H9 (cell line): ENCODE measurements at regions not wholly inside any gene's neighbourhood (a gene's known extent, or its start where the extent isn't known, plus 50 kb on each side); places are given as distances from the start of the nearest gene placed in this dataset.

ENCODE experiments used
- DNase-seq: peaks from one replicate; pipeline ENCODE4 v3.0.0-alpha.2; 2017
- H2AFZ ChIP-seq: one replicate; pipeline ENCODE4 v1.6.1; 2013; ENCODE audit warnings: mild to moderate bottlenecking, low read length, control low read depth, moderate library complexity
- H2AK5ac ChIP-seq: 2 replicates; pipeline ENCODE4 v1.6.1; 2013; ENCODE audit warnings: low read length, control low read depth, mixed read lengths; ENCODE audit not compliant: insufficient read length
- H2BK120ac ChIP-seq: one replicate; pipeline ENCODE4 v1.6.1; 2013; ENCODE audit warnings: low read depth, mild to moderate bottlenecking, low read length, control low read depth, inconsistent platforms; ENCODE audit not compliant: poor library complexity, severe bottlenecking
- H2BK12ac ChIP-seq: 2 replicates; pipeline ENCODE4 v1.6.1; 2013; ENCODE audit warnings: low read length, control low read depth, mixed read lengths, low read depth; ENCODE audit not compliant: insufficient read length
- H2BK15ac ChIP-seq: 2 replicates; pipeline ENCODE4 v1.6.1; 2013; ENCODE audit warnings: low read depth, low read length, control low read depth
- H2BK20ac ChIP-seq: one replicate; pipeline ENCODE4 v1.6.1; 2013; ENCODE audit warnings: low read depth, mild to moderate bottlenecking, low read length, control low read depth, inconsistent platforms; ENCODE audit not compliant: poor library complexity, severe bottlenecking
- H2BK5ac ChIP-seq: 2 replicates; pipeline ENCODE4 v1.6.1; 2013; ENCODE audit warnings: low read length, control low read depth, mixed read lengths; ENCODE audit not compliant: insufficient read length
- H3K14ac ChIP-seq: 2 replicates; pipeline ENCODE4 v1.6.1; 2013; ENCODE audit warnings: low read length, control low read depth; ENCODE audit not compliant: insufficient read depth
- H3K18ac ChIP-seq: 2 replicates; pipeline ENCODE4 v1.6.1; 2013; ENCODE audit warnings: low read depth, mild to moderate bottlenecking, mixed read lengths, low read length, control low read depth; ENCODE audit not compliant: insufficient read length
- H3K23ac ChIP-seq: 2 replicates; pipeline ENCODE4 v1.6.1; 2013; ENCODE audit warnings: low read length, control low read depth, mixed read lengths, low read depth; ENCODE audit not compliant: insufficient read length
- H3K23me2 ChIP-seq: 2 replicates; pipeline ENCODE4 v1.6.1; 2013; ENCODE audit warnings: low read depth, mild to moderate bottlenecking, mixed read lengths, low read length, control low read depth; ENCODE audit not compliant: insufficient read length, poor library complexity, severe bottlenecking
- H3K27ac ChIP-seq: 2 replicates; pipeline ENCODE4 v1.5.1; 2013; ENCODE audit warnings: low read length, control low read depth, mixed read lengths, low read depth; ENCODE audit not compliant: insufficient read length
- H3K27me3 ChIP-seq: 2 replicates; pipeline ENCODE4 v1.6.1; 2013; ENCODE audit warnings: low read length, control low read depth, inconsistent platforms; ENCODE audit not compliant: insufficient read depth
- H3K4ac ChIP-seq: 2 replicates; pipeline ENCODE4 v1.6.1; 2013; ENCODE audit warnings: low read depth, mild to moderate bottlenecking, control low read depth, inconsistent platforms, low read length, moderate library complexity
- H3K4me1 ChIP-seq: 2 replicates; pipeline ENCODE4 v1.6.1; 2013; ENCODE audit warnings: low read length, control low read depth, inconsistent platforms; ENCODE audit not compliant: insufficient read depth
- H3K4me2 ChIP-seq: 2 replicates; pipeline ENCODE4 v1.6.1; 2013; ENCODE audit warnings: low read length, control low read depth, mixed read lengths; ENCODE audit not compliant: insufficient read length, insufficient read depth
- H3K56ac ChIP-seq: 2 replicates; pipeline ENCODE4 v1.6.1; 2013; ENCODE audit warnings: low read depth, mild to moderate bottlenecking, mixed read lengths, low read length, control low read depth; ENCODE audit not compliant: insufficient read length
- H3K79me1 ChIP-seq: 2 replicates; pipeline ENCODE4 v1.6.1; 2013; ENCODE audit warnings: low read depth, mild to moderate bottlenecking, moderate library complexity, low read length, control low read depth, inconsistent platforms; ENCODE audit not compliant: insufficient read depth, poor library complexity, severe bottlenecking
- H3K79me2 ChIP-seq: 2 replicates; pipeline ENCODE4 v1.6.1; 2013; ENCODE audit warnings: low read length, control low read depth, inconsistent platforms; ENCODE audit not compliant: insufficient read depth
- H3K9ac ChIP-seq: 2 replicates; pipeline ENCODE4 v1.6.1; 2013; ENCODE audit warnings: low read length, control low read depth, mixed read lengths; ENCODE audit not compliant: insufficient read length; ENCODE audit errors: extremely low read depth
- H3K9me3 ChIP-seq: one replicate; pipeline ENCODE4 v1.6.1; 2013; ENCODE audit warnings: low read depth, low read length, inconsistent platforms; ENCODE audit not compliant: control insufficient read depth
- H3T11ph ChIP-seq: one replicate; pipeline ENCODE4 v1.6.1; 2013; ENCODE audit warnings: mild to moderate bottlenecking, low read length, control low read depth, inconsistent platforms
- H4K20me1 ChIP-seq: one replicate; pipeline ENCODE4 v1.6.1; 2013; ENCODE audit not compliant: control insufficient read depth, insufficient read length, insufficient read depth
- H4K5ac ChIP-seq: 2 replicates; pipeline ENCODE4 v1.6.1; 2013; ENCODE audit warnings: low read depth, mild to moderate bottlenecking, mixed read lengths, low read length, control low read depth; ENCODE audit not compliant: insufficient read length
- H4K8ac ChIP-seq: replicated peaks from 2 replicates; pipeline ENCODE4 v1.6.1; 2013; ENCODE audit warnings: low read length, control low read depth, mixed read lengths, low read depth; ENCODE audit not compliant: insufficient read length
- H4K91ac ChIP-seq: 2 replicates; pipeline ENCODE4 v1.6.1; 2013; ENCODE audit warnings: low read depth, mild to moderate bottlenecking, moderate library complexity, mixed read lengths, low read length, control low read depth; ENCODE audit not compliant: insufficient read length
- H3K27ac Mint-ChIP-seq, 3 experiments: 2 replicates in 2 of 3; 3 replicates in 1 of 3; pipeline ENCODE4 v1.8.0; 2020 to 2021; ENCODE audit warnings: mixed read lengths in 3 of 3, mild to moderate bottlenecking in 1 of 3, moderate library complexity in 1 of 3
- H3K27me3 Mint-ChIP-seq: 2 replicates; pipeline ENCODE4 v1.8.0; 2021; ENCODE audit warnings: low read depth, mild to moderate bottlenecking, moderate library complexity, mixed read lengths
- H3K36me3 Mint-ChIP-seq, 3 experiments: 2 replicates in 2 of 3; 3 replicates in 1 of 3; pipeline ENCODE4 v1.8.0; 2020 to 2021; ENCODE audit warnings: low read depth in 3 of 3, mixed read lengths in 3 of 3; ENCODE audit not compliant: insufficient read depth in 1 of 3
- H3K4me1 Mint-ChIP-seq, 2 experiments: 2 replicates each; pipeline ENCODE4 v1.8.0; 2020; ENCODE audit warnings: mixed read lengths in 2 of 2
- H3K4me3 Mint-ChIP-seq, 2 experiments: 2 replicates in 1 of 2; 3 replicates in 1 of 2; pipeline ENCODE4 v1.8.0; 2020 to 2021; ENCODE audit warnings: mild to moderate bottlenecking in 2 of 2, mixed read lengths in 2 of 2, moderate library complexity in 1 of 2
- H3K9me3 Mint-ChIP-seq, 2 experiments: 2 replicates in 1 of 2; 3 replicates in 1 of 2; pipeline ENCODE4 v1.8.0; 2020; ENCODE audit warnings: mild to moderate bottlenecking in 2 of 2, mixed read lengths in 2 of 2, moderate library complexity in 1 of 2
- CTCF ChIP-seq: fragments of 200-600 bp; sonication (generic); conservative IDR thresholded peaks from 3 replicates; pipeline ENCODE4 v1.8.0; 2021; ENCODE audit warnings: antibody characterized with exemption, mild to moderate bottlenecking
- WGBS: extraction: QIAGEN DNeasy Blood & Tissue Kit; methylation state at CpG from one replicate; pipeline ENCODE4 v1.1.7; 2013; ENCODE audit warnings: missing lambda C conversion rate, low lambda C conversion rate, mixed read lengths; ENCODE audit not compliant: insufficient read length; ENCODE audit errors: extremely low coverage; 5-methylcytosine and 5-hydroxymethylcytosine counted together

DNA sequence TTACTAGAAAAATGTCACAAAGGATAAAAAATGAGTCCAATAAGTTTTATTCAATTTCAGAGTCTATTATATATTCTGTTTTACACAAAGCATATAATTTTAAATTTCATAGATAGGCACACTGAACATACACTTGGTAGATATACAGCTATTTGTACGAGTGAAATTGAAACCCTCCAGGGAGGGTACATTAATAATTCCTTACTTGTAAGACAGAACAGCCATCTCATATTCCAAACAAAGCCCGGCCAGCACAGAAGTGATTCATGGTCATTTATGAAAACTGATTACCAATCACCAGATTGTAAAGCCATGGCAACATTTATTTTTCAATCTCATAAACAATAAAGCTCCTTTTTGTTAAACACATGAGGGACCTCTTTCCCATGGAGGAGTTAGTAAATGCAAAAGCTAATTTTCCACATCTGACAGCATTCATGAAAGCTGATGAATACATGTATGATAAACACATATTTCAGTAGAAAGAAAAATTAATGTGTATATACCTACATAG, 190.6 kb downstream of the TDRD15 start:
- Mint-ChIP-seq H3K36me3 (no peaks in the 10 kb centered on the region), H3K27me3 (no peaks in the 10 kb centered on the region; the same call in 1 of the 2 replicates), H3K27ac (no peak overlapping the region), H3K4me3 (no peak overlapping the region), H3K9me3 (no peaks in the 10 kb centered on the region), H3K4me1 (peaks cover 10 to 14% of the 10 kb centered on the region in 2 experiments)
- H4K8ac ChIP-seq, result no peak overlapping the region
- no CpG with 5 or more reads among the region's 2 CpGs for WGBS
- no peak overlapping the region for H3K14ac ChIP-seq
- H2AK5ac ChIP-seq, result no peak overlapping the region
- H3K79me2 ChIP-seq, result no peaks in the 10 kb centered on the region
- H3K27me3 ChIP-seq, result no peaks in the 10 kb centered on the region
- no peaks in the 10 kb centered on the region; the same call in 1 of the 2 replicates for H3K4me1 ChIP-seq
- no peak overlapping the region for H2AFZ ChIP-seq
- no peak overlapping the region for H2BK20ac ChIP-seq
- H3K56ac ChIP-seq, result no peak overlapping the region
- no peak overlapping the region for H2BK120ac ChIP-seq
- no peak overlapping the region for H2BK5ac ChIP-seq
- no peak overlapping the region for H2BK15ac ChIP-seq
- no peak overlapping the region for H3K27ac ChIP-seq
- no peak for TF ChIP-seq CTCF
- no peak for DNase-seq
- no peak overlapping the region for H4K5ac ChIP-seq
- H3K18ac ChIP-seq, result no peak overlapping the region
- no peak overlapping the region for H3T11ph ChIP-seq
- H3K9ac ChIP-seq, result no peak overlapping the region
- H3K23me2 ChIP-seq, result no peaks in the 10 kb centered on the region
- H3K4me2 ChIP-seq, result no peak overlapping the region
- no peaks in the 10 kb centered on the region for H4K20me1 ChIP-seq
- H3K79me1 ChIP-seq, result no peaks in the 10 kb centered on the region
- no peak overlapping the region for H4K91ac ChIP-seq
- no peak overlapping the region for H2BK12ac ChIP-seq
- no peaks in the 10 kb centered on the region for H3K9me3 ChIP-seq
- H3K4ac ChIP-seq, result no peak overlapping the region
- H3K23ac ChIP-seq, result no peak overlapping the region
